GM23338 (cell line): ENCODE measurements at regions not wholly inside any gene's neighbourhood (a gene's known extent, or its start where the extent isn't known, plus 50 kb on each side); places are given as distances from the start of the nearest gene placed in this dataset.

Source experiments
- ATAC-seq: fragments of 200-7000 bp; cut with Tn5 transposase; 3 replicates; pipeline ENCODE4 v1.9.1; 2020
- DNase-seq: peaks from one replicate; pipeline ENCODE4 v3.0.0-alpha.2; 2015; ENCODE audit warnings: low spot score
- H2AFZ ChIP-seq: fragments of 200-600 bp; sonication (generic); 2 replicates; pipeline ENCODE4 v1.8.0; 2016; ENCODE audit warnings: antibody characterized with exemption, mild to moderate bottlenecking, moderate library complexity
- H3F3A ChIP-seq: fragments of 200-600 bp; sonication (generic); replicated peaks from 2 replicates; pipeline ENCODE4 v1.8.0; 2017; ENCODE audit warnings: antibody characterized with exemption, mixed run types, low read depth
- H3K27ac ChIP-seq: fragments of 200-600 bp; sonication (generic); 2 replicates; pipeline ENCODE4 v1.6.1; 2016; ENCODE audit warnings: low read depth
- H3K27me3 ChIP-seq: fragments of 200-600 bp; sonication (generic); 2 replicates; pipeline ENCODE4 v1.8.0; 2016; ENCODE audit warnings: mild to moderate bottlenecking, mixed run types, moderate library complexity; ENCODE audit not compliant: insufficient read depth
- H3K36me3 ChIP-seq: fragments of 200-600 bp; sonication (generic); 2 replicates; pipeline ENCODE4 v1.8.0; 2016; ENCODE audit warnings: mild to moderate bottlenecking; ENCODE audit not compliant: insufficient read depth
- H3K4me1 ChIP-seq: fragments of 200-600 bp; sonication (generic); 2 replicates; pipeline ENCODE4 v1.8.0; 2016; ENCODE audit warnings: mild to moderate bottlenecking, moderate library complexity; ENCODE audit not compliant: insufficient read depth
- H3K4me2 ChIP-seq: fragments of 200-600 bp; sonication (generic); 2 replicates; pipeline ENCODE4 v1.7.1; 2017; ENCODE audit warnings: mixed run types
- H3K4me3 ChIP-seq: fragments of 200-600 bp; sonication (generic); 2 replicates; pipeline ENCODE4 v1.6.1; 2016; ENCODE audit warnings: mixed run types
- H3K79me2 ChIP-seq: fragments of 200-600 bp; sonication (generic); replicated peaks from 2 replicates; pipeline ENCODE4 v1.8.0; 2017; ENCODE audit warnings: mild to moderate bottlenecking; ENCODE audit not compliant: insufficient read depth
- H3K9me2 ChIP-seq: fragments of 200-600 bp; sonication (generic); 2 replicates; pipeline ENCODE4 v1.8.0; 2017; ENCODE audit not compliant: insufficient read depth
- H4K20me1 ChIP-seq: fragments of 200-600 bp; sonication (generic); replicated peaks from 2 replicates; pipeline ENCODE4 v1.8.0; 2017; ENCODE audit warnings: mild to moderate bottlenecking; ENCODE audit not compliant: insufficient read depth
- H3K27ac Mint-ChIP-seq: 2 replicates; pipeline ENCODE4 v1.8.0; 2020; ENCODE audit warnings: inconsistent platforms, mild to moderate bottlenecking, moderate library complexity, mixed read lengths
- H3K27me3 Mint-ChIP-seq: 3 replicates; pipeline ENCODE4 v1.8.0; 2022; ENCODE audit warnings: low read depth, mild to moderate bottlenecking, moderate library complexity, mixed read lengths, inconsistent platforms; ENCODE audit not compliant: insufficient read depth, poor library complexity
- H3K36me3 Mint-ChIP-seq: 3 replicates; pipeline ENCODE4 v1.8.0; 2021; ENCODE audit warnings: low read depth, mild to moderate bottlenecking, inconsistent platforms, moderate library complexity, mixed read lengths
- H3K4me1 Mint-ChIP-seq: 3 replicates; pipeline ENCODE4 v1.8.0; 2020; ENCODE audit warnings: mild to moderate bottlenecking, inconsistent platforms, mixed read lengths
- H3K4me3 Mint-ChIP-seq: 3 replicates; pipeline ENCODE4 v1.8.0; 2021; ENCODE audit warnings: moderate library complexity, mild to moderate bottlenecking, inconsistent platforms, mixed read lengths
- H3K9me3 Mint-ChIP-seq: 3 replicates; pipeline ENCODE4 v1.8.0; 2020; ENCODE audit warnings: moderate library complexity, mild to moderate bottlenecking, inconsistent platforms, mixed read lengths
- EZH2 ChIP-seq: fragments of 200-600 bp; sonication (generic); IDR thresholded peaks from one replicate; pipeline ENCODE4 v1.8.0; 2017; ENCODE audit warnings: antibody characterized with exemption, mild to moderate bottlenecking, low read depth; ENCODE audit not compliant: unreplicated experiment
- EZH2phosphoT487 ChIP-seq: fragments of 200-600 bp; sonication (generic); IDR thresholded peaks from one replicate; pipeline ENCODE4 v1.8.1; 2018; ENCODE audit warnings: antibody characterized with exemption; ENCODE audit not compliant: unreplicated experiment
- JUNB ChIP-seq: IDR thresholded peaks from one replicate; pipeline ENCODE4 v1.6.1; 2016; ENCODE audit warnings: antibody characterized with exemption; ENCODE audit not compliant: unreplicated experiment
- NANOG ChIP-seq: IDR thresholded peaks from 2 replicates; pipeline ENCODE4 v1.6.1; 2016; ENCODE audit warnings: antibody characterized with exemption, borderline replicate concordance
- POLR2AphosphoS5 ChIP-seq: IDR thresholded peaks from 2 replicates; pipeline ENCODE4 v1.6.1; 2016; ENCODE audit warnings: antibody characterized with exemption, low read depth
- STAT1 ChIP-seq: IDR thresholded peaks from one replicate; pipeline ENCODE4 v1.6.1; 2016; ENCODE audit warnings: antibody characterized with exemption; ENCODE audit not compliant: unreplicated experiment
- ZNF331 ChIP-seq: fragments of 250-450 bp; sonication (Bioruptor Pico); IDR thresholded peaks from 2 replicates; pipeline ENCODE4 v1.5.0; 2020; ENCODE audit warnings: low read depth, mild to moderate bottlenecking, moderate library complexity
- TF ChIP-seq, protein P1 (sequence below): IDR thresholded peaks from one replicate; pipeline ENCODE4 v1.6.1; 2018; ENCODE audit warnings: antibody characterized with exemption; ENCODE audit not compliant: unreplicated experiment
- TF ChIP-seq, protein P2 (sequence below), 2 experiments: fragments of 200-600 bp in 1 of 2; sonication (generic) in 1 of 2; conservative IDR thresholded peaks; 2 replicates each; pipeline versions ENCODE4 v1.5.1 to v1.6.1; 2016 to 2017; ENCODE audit warnings: antibody characterized with exemption in 2 of 2, low read depth in 2 of 2, mild to moderate bottlenecking in 2 of 2, moderate library complexity in 1 of 2

DNA sequence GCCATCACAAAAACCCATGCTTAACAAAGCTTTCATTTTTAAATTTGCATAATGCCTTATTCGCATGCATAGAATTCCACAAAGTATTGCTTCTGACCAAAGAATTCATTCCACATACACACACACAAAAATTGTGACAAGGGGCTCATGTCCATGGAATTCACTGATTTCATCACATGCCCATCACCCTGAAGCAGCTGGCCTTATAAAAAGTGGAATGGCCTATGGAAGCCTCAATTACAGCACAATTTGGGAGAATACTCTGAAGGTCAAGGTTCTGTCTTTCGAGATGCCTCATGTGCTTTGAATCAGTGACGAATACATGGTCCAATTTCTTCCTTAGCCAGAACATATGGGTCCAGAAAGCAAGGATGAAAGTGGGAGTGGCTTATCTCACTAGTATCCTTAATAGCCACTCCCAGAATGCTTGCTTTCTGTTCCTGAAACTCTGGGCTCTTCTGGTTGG, 165.7 kb downstream of the KDR start (continued):
- TF ChIP-seq, protein P1, sequence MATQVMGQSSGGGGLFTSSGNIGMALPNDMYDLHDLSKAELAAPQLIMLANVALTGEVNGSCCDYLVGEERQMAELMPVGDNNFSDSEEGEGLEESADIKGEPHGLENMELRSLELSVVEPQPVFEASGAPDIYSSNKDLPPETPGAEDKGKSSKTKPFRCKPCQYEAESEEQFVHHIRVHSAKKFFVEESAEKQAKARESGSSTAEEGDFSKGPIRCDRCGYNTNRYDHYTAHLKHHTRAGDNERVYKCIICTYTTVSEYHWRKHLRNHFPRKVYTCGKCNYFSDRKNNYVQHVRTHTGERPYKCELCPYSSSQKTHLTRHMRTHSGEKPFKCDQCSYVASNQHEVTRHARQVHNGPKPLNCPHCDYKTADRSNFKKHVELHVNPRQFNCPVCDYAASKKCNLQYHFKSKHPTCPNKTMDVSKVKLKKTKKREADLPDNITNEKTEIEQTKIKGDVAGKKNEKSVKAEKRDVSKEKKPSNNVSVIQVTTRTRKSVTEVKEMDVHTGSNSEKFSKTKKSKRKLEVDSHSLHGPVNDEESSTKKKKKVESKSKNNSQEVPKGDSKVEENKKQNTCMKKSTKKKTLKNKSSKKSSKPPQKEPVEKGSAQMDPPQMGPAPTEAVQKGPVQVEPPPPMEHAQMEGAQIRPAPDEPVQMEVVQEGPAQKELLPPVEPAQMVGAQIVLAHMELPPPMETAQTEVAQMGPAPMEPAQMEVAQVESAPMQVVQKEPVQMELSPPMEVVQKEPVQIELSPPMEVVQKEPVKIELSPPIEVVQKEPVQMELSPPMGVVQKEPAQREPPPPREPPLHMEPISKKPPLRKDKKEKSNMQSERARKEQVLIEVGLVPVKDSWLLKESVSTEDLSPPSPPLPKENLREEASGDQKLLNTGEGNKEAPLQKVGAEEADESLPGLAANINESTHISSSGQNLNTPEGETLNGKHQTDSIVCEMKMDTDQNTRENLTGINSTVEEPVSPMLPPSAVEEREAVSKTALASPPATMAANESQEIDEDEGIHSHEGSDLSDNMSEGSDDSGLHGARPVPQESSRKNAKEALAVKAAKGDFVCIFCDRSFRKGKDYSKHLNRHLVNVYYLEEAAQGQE, result no peak
- no peak for TF ChIP-seq POLR2AphosphoS5
- TF ChIP-seq EZH2, result no peak
- no peak for TF ChIP-seq JUNB
- no peak for TF ChIP-seq EZH2phosphoT487
- TF ChIP-seq NANOG, result no peak
- TF ChIP-seq STAT1, result no peak

DNA sequence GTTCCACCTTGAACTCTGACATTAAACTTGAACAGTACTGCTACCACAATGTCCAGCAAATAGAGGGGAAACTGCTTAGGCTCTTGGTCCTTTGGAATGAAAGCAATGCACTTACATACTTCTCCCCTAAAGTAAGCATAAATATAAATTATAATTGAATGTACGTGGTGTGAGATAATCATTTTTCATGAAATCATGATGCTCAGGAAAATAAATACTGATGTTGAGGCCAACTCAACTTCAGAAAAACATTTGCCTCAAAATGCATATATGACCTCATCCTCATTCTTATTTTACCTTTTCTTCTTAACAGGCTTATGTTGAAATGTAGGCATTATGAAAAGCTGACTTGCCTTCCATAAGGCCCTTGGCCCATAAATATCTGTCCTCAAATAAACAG, 166.3 kb downstream of the KDR start:
- no peak overlapping the region for H3K27ac Mint-ChIP-seq

DNA sequence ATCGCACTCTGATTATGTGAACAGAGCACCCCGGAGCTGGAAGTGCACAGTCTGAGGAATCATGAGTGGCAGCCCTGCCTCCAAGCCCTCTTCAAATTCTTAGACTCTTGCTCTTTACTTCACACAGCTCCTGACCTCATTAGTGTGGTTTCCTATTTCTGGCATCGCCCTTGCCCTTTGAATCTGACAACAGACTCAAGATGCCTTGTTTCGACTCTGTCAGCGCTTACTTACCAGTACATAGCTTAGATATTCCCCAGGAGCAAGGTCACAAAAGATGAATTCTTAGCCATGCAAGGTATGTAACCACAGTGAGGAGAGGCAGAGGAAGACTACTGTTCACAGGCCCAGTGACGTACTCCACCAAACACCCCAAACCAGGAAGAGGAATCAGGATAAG, 167.2 kb downstream of the KDR start:
- Mint-ChIP-seq H3K27me3 (no peaks in the 10 kb centered on the region), H3K4me1 (no peaks in the 10 kb centered on the region), H3K36me3 (no peaks in the 10 kb centered on the region), H3K27ac (no peak overlapping the region), H3K9me3 (no peaks in the 10 kb centered on the region), H3K4me3 (no peak overlapping the region)
- Histone ChIP-seq H3K4me2 (no peak overlapping the region), H3K4me3 (no peak overlapping the region), H2AFZ (no peak overlapping the region), H3K79me2 (no peaks in the 10 kb centered on the region), H3K4me1 (no peaks in the 10 kb centered on the region; the same call in 1 of the 2 replicates), H3K27ac (no peak overlapping the region), H4K20me1 (no peaks in the 10 kb centered on the region), H3K36me3 (no peaks in the 10 kb centered on the region), H3K27me3 (no peaks in the 10 kb centered on the region), H3K9me2 (no peaks in the 10 kb centered on the region), H3F3A (no peaks in the 10 kb centered on the region)
- ATAC-seq (no peak), DNase-seq (no peak)
- TF ChIP-seq EZH2, result no peak
- no peak for TF ChIP-seq ZNF331 (CRISPR knock-in tag)
- no peak for TF ChIP-seq NANOG
- TF ChIP-seq, protein P2, sequence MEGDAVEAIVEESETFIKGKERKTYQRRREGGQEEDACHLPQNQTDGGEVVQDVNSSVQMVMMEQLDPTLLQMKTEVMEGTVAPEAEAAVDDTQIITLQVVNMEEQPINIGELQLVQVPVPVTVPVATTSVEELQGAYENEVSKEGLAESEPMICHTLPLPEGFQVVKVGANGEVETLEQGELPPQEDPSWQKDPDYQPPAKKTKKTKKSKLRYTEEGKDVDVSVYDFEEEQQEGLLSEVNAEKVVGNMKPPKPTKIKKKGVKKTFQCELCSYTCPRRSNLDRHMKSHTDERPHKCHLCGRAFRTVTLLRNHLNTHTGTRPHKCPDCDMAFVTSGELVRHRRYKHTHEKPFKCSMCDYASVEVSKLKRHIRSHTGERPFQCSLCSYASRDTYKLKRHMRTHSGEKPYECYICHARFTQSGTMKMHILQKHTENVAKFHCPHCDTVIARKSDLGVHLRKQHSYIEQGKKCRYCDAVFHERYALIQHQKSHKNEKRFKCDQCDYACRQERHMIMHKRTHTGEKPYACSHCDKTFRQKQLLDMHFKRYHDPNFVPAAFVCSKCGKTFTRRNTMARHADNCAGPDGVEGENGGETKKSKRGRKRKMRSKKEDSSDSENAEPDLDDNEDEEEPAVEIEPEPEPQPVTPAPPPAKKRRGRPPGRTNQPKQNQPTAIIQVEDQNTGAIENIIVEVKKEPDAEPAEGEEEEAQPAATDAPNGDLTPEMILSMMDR (conservative IDR thresholded peaks at IDR 0.05; ENCODE audit: low read depth in 2 of 2), result no peak

More for the DNA sequence above, 166.3 kb downstream of the KDR start:
- H2AFZ ChIP-seq, result no peak overlapping the region
- H3K79me2 ChIP-seq, result no peaks in the 10 kb centered on the region
- no peaks in the 10 kb centered on the region for H3K27me3 ChIP-seq
- Mint-ChIP-seq H3K27me3 (no peaks in the 10 kb centered on the region), H3K4me3 (no peak overlapping the region), H3K36me3 (no peaks in the 10 kb centered on the region), H3K9me3 (no peaks in the 10 kb centered on the region), H3K4me1 (no peaks in the 10 kb centered on the region)
- no peaks in the 10 kb centered on the region for H3K9me2 ChIP-seq
- H4K20me1 ChIP-seq, result no peaks in the 10 kb centered on the region
- H3K4me3 ChIP-seq, result no peak overlapping the region
- no peaks in the 10 kb centered on the region for H3K36me3 ChIP-seq
- DNase-seq (no peak), ATAC-seq (no peak)
- H3K27ac ChIP-seq, result no peak overlapping the region
- H3K4me1 ChIP-seq, result no peaks in the 10 kb centered on the region; the same call in 1 of the 2 replicates
- H3K4me2 ChIP-seq, result no peak overlapping the region
- TF ChIP-seq JUNB (no peak), EZH2 (no peak), ZNF331 (CRISPR knock-in tag) (no peak)
- H3F3A ChIP-seq, result no peaks in the 10 kb centered on the region
